ENCODE measurements at regions not wholly inside any gene's neighbourhood (a gene's known extent, or its start where the extent isn't known, plus 50 kb on each side); places are given as distances from the start of the nearest gene placed in this dataset.
A peak's percentile ranks its signal among the peaks of the same experiment; 100 is the strongest.

GRCh38 chr4:41859087-41859486 is 76.1 kb upstream of the TMEM33 start:
- DNase-seq = no peak

GRCh38 chr4:41857226-41857641 is 78.0 kb upstream of the TMEM33 start:
- DNase-seq = no peak

- no peak for DNase-seq
Measured at GRCh38 chr4:41856797-41857196, 78.4 kb upstream of the TMEM33 start.

- DNase-seq = no peak
Measured at GRCh38 chr4:41853973-41854372, 81.3 kb upstream of the TMEM33 start.

- no peak for DNase-seq
Measured at GRCh38 chr4:41852229-41852628, 83.0 kb upstream of the TMEM33 start.

- DNase-seq = no peak
Measured at GRCh38 chr4:41851621-41852020, 83.6 kb upstream of the TMEM33 start.

GRCh38 chr4:41844327-41844726 is 90.9 kb upstream of the TMEM33 start:
- no peak for DNase-seq

- DNase-seq = no peak
Measured at GRCh38 chr4:41839916-41840854, 91.7 kb upstream of the PHOX2B start.

GRCh38 chr4:41838590-41838989 is 90.1 kb upstream of the PHOX2B start:
- DNase-seq = no peak

- DNase-seq = no peak
Measured at GRCh38 chr4:41835321-41835995, 86.9 kb upstream of the PHOX2B start.

GRCh38 chr4:41832961-41833360 is 84.4 kb upstream of the PHOX2B start:
- DNase-seq = no peak

- DNase-seq = no peak
Measured at GRCh38 chr4:41822325-41822724, 73.8 kb upstream of the PHOX2B start.

GRCh38 chr4:41820473-41820872 is 71.9 kb upstream of the PHOX2B start:
- DNase-seq = no peak

GRCh38 chr4:41819621-41820020 is 71.1 kb upstream of the PHOX2B start:
- DNase-seq = no peak

GRCh38 chr4:41815473-41815872 is 66.9 kb upstream of the PHOX2B start:
- DNase-seq = no peak

GRCh38 chr4:41814565-41814964 is 66.0 kb upstream of the PHOX2B start:
- DNase-seq = peak; percentile 4

GRCh38 chr4:41806807-41807206 is 58.3 kb upstream of the PHOX2B start:
- no peak for DNase-seq

- DNase-seq = no peak
Measured at GRCh38 chr4:41802590-41802989, 54.1 kb upstream of the PHOX2B start.

GRCh38 chr4:41799126-41799525 is 50.6 kb upstream of the PHOX2B start:
- no peak for DNase-seq
